ENCODE measurements at regions not wholly inside any gene's neighbourhood (a gene's known extent, or its start where the extent isn't known, plus 50 kb on each side); places are given as distances from the start of the nearest gene placed in this dataset.

DNA sequence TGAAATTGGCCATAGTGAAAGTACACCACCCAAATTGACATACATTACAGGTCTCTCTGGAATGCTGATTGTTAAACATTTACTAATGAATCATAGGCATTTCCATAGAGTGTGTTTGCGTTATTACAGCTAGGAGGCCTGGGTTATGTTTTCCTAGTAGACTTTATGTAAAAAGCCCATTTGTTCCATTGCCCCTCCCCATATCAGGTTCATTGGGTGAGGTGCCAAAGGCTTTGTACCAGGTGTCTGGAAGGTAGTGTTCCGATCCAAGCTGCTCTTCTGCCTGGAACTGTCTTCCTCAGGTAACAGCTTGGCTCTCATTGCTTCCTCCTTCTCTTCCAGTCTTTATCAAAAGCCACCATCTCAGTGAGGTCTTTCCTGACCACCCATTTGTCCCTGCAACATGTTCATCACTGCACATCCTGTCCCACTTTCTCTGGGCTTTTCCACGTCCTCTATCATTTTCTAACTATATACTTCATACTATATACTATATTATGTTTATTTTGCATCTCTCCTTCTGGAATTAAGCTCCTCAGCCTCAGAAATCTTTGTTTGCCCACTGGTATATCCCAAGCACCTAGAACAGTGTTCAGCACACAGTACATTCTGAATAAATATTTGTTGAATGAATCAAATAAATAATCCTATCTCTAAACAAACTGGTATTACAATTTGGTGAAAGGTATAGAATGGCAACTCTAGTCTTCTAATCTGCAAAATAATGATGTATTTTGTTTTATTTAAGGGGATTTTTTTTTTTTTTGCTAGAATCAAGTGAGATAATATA is 252.3 kb downstream of the KTN1 start:
- TF ChIP-seq, protein P1, sequence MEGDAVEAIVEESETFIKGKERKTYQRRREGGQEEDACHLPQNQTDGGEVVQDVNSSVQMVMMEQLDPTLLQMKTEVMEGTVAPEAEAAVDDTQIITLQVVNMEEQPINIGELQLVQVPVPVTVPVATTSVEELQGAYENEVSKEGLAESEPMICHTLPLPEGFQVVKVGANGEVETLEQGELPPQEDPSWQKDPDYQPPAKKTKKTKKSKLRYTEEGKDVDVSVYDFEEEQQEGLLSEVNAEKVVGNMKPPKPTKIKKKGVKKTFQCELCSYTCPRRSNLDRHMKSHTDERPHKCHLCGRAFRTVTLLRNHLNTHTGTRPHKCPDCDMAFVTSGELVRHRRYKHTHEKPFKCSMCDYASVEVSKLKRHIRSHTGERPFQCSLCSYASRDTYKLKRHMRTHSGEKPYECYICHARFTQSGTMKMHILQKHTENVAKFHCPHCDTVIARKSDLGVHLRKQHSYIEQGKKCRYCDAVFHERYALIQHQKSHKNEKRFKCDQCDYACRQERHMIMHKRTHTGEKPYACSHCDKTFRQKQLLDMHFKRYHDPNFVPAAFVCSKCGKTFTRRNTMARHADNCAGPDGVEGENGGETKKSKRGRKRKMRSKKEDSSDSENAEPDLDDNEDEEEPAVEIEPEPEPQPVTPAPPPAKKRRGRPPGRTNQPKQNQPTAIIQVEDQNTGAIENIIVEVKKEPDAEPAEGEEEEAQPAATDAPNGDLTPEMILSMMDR (IDR thresholded peaks at IDR 0.05) = no peak
- Mint-ChIP-seq H3K27ac (no peak overlapping the region), H3K9me3 (no peaks in the 10 kb centered on the region), H3K36me3 (ENCODE audit: low read depth) (no peaks in the 10 kb centered on the region), H3K27me3 (peaks cover 1% of the 10 kb centered on the region), H3K4me3 (no peak overlapping the region), H3K4me1 (no peaks in the 10 kb centered on the region)
- intact Hi-C loops (cut with micrococcal nuclease) = no loop called here
- POLR2A ChIA-PET = no interaction called here
- ATAC-seq (ENCODE audit: low read depth) (no peak), DNase-seq (no peak)
- CTCF ChIA-PET = interaction anchor here (0.7 kb wide), 1 partner anchor 10 kb away, joined by 3 read pairs; no protein-coding TSS in a partner anchor

DNA sequence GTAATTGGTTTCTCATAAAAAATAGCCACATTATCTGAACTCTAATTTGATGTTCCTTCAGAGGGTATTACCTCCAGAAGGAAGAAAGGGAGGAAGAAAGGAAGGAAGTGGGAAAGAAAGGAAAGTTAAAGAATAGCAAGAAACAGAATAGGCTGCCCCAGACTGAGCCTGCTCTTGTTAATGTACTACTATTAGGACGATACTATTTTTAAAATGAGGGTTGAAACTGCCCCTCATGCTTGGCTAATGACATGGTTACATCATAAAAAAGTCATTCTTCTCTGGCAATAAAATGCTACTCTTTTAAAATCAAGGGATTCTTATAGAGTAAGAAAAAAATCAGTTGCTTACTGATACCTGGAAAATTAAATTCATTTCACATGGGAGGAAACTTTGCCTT is 253.0 kb downstream of the KTN1 start:
- POLR2A ChIA-PET = no interaction called here
- Mint-ChIP-seq H3K4me3 (no peak overlapping the region), H3K4me1 (no peaks in the 10 kb centered on the region), H3K27ac (no peak overlapping the region), H3K9me3 (no peaks in the 10 kb centered on the region), H3K27me3 (peaks cover 3% of the 10 kb centered on the region), H3K36me3 (ENCODE audit: low read depth) (no peaks in the 10 kb centered on the region)
- CTCF ChIA-PET = no interaction called here
- TF ChIP-seq, protein P1 (IDR thresholded peaks at IDR 0.05) = no peak
- intact Hi-C loops (cut with micrococcal nuclease) = no loop called here
- ATAC-seq (ENCODE audit: low read depth) = no peak
- no peak for DNase-seq

DNA sequence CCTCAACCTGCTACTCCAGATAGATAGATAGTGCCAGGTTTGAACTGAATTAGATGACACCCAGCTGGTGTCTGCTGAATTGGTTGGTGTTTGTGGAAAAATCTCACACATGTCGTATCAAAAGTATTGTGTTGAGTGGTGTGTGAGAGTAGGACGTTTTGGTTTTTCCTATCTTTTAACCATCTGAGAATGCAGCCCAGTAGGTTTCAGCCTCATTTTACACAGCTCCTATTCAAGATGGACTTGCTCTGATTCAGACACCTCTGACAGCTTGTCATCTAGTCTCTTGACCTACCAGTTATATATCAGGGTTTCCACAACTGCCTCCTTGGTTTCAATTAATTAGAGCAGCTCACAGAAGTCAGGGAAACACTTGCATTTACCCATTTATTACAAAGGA is 254.4 kb downstream of the KTN1 start:
- CTCF ChIA-PET = no interaction called here
- intact Hi-C loops (cut with micrococcal nuclease) = no loop called here
- ATAC-seq (ENCODE audit: low read depth) (no peak), DNase-seq (no peak)
- Mint-ChIP-seq H3K27ac (no peak overlapping the region), H3K9me3 (peaks cover 1% of the 10 kb centered on the region), H3K27me3 (peaks cover 3% of the 10 kb centered on the region), H3K4me3 (no peak overlapping the region), H3K36me3 (ENCODE audit: low read depth) (no peaks in the 10 kb centered on the region), H3K4me1 (no peaks in the 10 kb centered on the region)
- TF ChIP-seq, protein P1 (IDR thresholded peaks at IDR 0.05) = no peak
- POLR2A ChIA-PET = no interaction called here

DNA sequence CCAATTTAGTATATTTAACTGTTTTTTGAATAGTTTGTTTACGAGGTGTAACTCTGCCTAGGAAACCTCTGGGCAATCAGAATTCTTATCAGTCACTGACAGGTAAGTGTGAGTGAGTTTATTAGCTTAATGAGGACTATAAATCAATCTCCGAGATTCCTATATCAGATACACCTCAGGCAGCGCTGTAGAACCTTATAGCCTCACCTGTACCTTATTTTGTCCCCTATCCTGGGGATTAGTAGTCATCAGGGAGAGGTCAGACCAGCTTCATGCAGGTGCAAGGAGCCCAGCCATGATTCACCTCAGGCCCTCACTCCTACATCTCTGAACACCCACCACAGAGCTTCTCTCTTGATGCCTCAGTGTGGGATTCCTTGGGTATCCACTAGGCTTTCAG is 256.0 kb downstream of the KTN1 start:
- Mint-ChIP-seq H3K9me3 (peaks cover 1% of the 10 kb centered on the region), H3K4me1 (no peaks in the 10 kb centered on the region), H3K27ac (no peak overlapping the region), H3K27me3 (peaks cover 3% of the 10 kb centered on the region), H3K36me3 (ENCODE audit: low read depth) (no peaks in the 10 kb centered on the region), H3K4me3 (no peak overlapping the region)
- POLR2A ChIA-PET = no interaction called here
- CTCF ChIA-PET = no interaction called here
- TF ChIP-seq, protein P1 (IDR thresholded peaks at IDR 0.05) = no peak
- intact Hi-C loops (cut with micrococcal nuclease) = no loop called here
- DNase-seq = no peak
- ATAC-seq (ENCODE audit: low read depth) = no peak

DNA sequence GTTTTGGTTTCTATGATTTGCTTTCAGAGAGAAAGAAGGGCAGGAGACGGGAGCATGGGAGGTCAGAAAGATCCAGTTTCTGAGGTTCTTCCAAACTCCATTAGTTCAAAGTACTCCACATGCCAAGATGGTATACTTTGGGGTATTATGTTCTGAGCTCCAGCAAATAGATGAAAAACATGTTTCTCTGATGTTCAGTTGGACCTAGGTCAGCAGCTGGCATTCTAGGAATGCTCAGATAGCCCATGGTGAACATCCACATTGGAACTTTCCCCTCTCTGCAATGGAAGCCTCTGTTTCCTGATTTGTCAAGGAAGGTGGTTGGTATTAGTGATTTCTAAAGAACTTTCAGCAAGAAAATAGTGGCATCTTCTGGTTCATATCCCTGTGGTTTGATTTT is 257.5 kb downstream of the KTN1 start:
- ChIA-PET POLR2A (no interaction called here), CTCF (interaction anchor here (0.7 kb wide), 1 partner anchor 13 kb away, joined by 3 read pairs; no protein-coding TSS in a partner anchor)
- H3K4me3 Mint-ChIP-seq = no peak overlapping the region
- no peaks in the 10 kb centered on the region for H3K36me3 Mint-ChIP-seq (ENCODE audit: low read depth)
- intact Hi-C loops (cut with micrococcal nuclease) = no loop called here
- H3K9me3 Mint-ChIP-seq = peaks cover 1% of the 10 kb centered on the region
- H3K27ac Mint-ChIP-seq = no peak overlapping the region
- DNase-seq = no peak
- ATAC-seq (ENCODE audit: low read depth) = no peak
- TF ChIP-seq, protein P1 (IDR thresholded peaks at IDR 0.05) = no peak
- no peaks in the 10 kb centered on the region for H3K4me1 Mint-ChIP-seq
- H3K27me3 Mint-ChIP-seq = peaks cover 3% of the 10 kb centered on the region

Data from activated B cell treated with CpG ODN at 0.5 μM for 24 hours (primary cell).